HCT116 (cell line): ENCODE measurements at regions not wholly inside any gene's neighbourhood (a gene's known extent, or its start where the extent isn't known, plus 50 kb on each side); places are given as distances from the start of the nearest gene placed in this dataset.

Source experiments
- CTCF ChIP-seq, 3 experiments: fragments of 200-600 bp in 1 of 3; sonication (generic) in 1 of 3; IDR thresholded peaks in 2 of 3; conservative IDR thresholded peaks in 1 of 3; 2 replicates each; pipeline ENCODE4 v1.5.1; 2012 to 2017; ENCODE audit warnings: low read depth in 2 of 3, low read length in 2 of 3, antibody characterized with exemption in 1 of 3, borderline replicate concordance in 1 of 3, control low read depth in 1 of 3, mild to moderate bottlenecking in 1 of 3, mixed read lengths in 1 of 3, mixed run types in 1 of 3, moderate library complexity in 1 of 3; ENCODE audit not compliant: insufficient read depth in 1 of 3
- POLR2A ChIP-seq: IDR thresholded peaks from 2 replicates; pipeline ENCODE4 v1.7.0; 2011; ENCODE audit warnings: borderline replicate concordance; ENCODE audit not compliant: insufficient read depth, insufficient read length; ENCODE audit errors: extremely low read depth
- POLR2AphosphoS5 ChIP-seq: IDR thresholded peaks from 2 replicates; pipeline ENCODE4 v1.6.1; 2011; ENCODE audit warnings: mild to moderate bottlenecking, low read depth, low read length, moderate library complexity
- RAD21 ChIP-seq: IDR thresholded peaks from 2 replicates; pipeline ENCODE4 v1.6.1; 2012; ENCODE audit warnings: low read depth, mild to moderate bottlenecking
- REST ChIP-seq: IDR thresholded peaks from 2 replicates; pipeline ENCODE4 v1.6.1; 2012; ENCODE audit warnings: low read depth
- SIN3A ChIP-seq: IDR thresholded peaks from 2 replicates; pipeline ENCODE4 v1.6.1; 2012; ENCODE audit warnings: low read depth
- SRF ChIP-seq: IDR thresholded peaks from 2 replicates; pipeline ENCODE4 v1.6.1; 2012; ENCODE audit warnings: low read depth
- ZNF274 ChIP-seq: fragments of 200-500 bp; sonication (Bioruptor generic); IDR thresholded peaks from 2 replicates; pipeline ENCODE4 v1.6.1; 2014; ENCODE audit warnings: mild to moderate bottlenecking, low read depth, low read length, inconsistent platforms

- TF ChIP-seq CTCF (IDR thresholded peaks at IDR 0.05 in 2 of 3, conservative IDR thresholded peaks at IDR 0.05 in 1 of 3; ENCODE audit: borderline replicate concordance in 1 of 3, insufficient read depth in 1 of 3, low read depth in 2 of 3, low read length in 2 of 3) (no peak), POLR2AphosphoS5 (no peak), POLR2A (no peak), REST (no peak), SRF (no peak), ZNF274 (no peak), RAD21 (no peak), SIN3A (no peak)
These were observed 238.2 kb upstream of the HTR2A start for GRCh38 chr13:47134939-47135489.
